Keratinocyte (primary cell): ENCODE measurements at regions not wholly inside any gene's neighbourhood (a gene's known extent, or its start where the extent isn't known, plus 50 kb on each side); places are given as distances from the start of the nearest gene placed in this dataset.

Source experiments
- EZH2 ChIP-seq: IDR thresholded peaks from one replicate; pipeline ENCODE4 v1.6.1; 2012; ENCODE audit warnings: inconsistent platforms, mild to moderate bottlenecking, low read length, moderate library complexity
- TF ChIP-seq, protein P1 (sequence below), 3 experiments: IDR thresholded peaks in 1 of 3; conservative IDR thresholded peaks in 1 of 3; optimal IDR thresholded peaks in 1 of 3; 2 replicates in 2 of 3; 3 replicates in 1 of 3; pipeline versions ENCODE3 to v1.5.1; 2011; ENCODE audit warnings: low read length in 3 of 3, mild to moderate bottlenecking in 3 of 3, moderate library complexity in 2 of 3, control low read depth in 1 of 3, inconsistent platforms in 1 of 3; ENCODE audit not compliant: insufficient read depth in 2 of 3; ENCODE audit errors: extremely low read depth in 1 of 3

DNA sequence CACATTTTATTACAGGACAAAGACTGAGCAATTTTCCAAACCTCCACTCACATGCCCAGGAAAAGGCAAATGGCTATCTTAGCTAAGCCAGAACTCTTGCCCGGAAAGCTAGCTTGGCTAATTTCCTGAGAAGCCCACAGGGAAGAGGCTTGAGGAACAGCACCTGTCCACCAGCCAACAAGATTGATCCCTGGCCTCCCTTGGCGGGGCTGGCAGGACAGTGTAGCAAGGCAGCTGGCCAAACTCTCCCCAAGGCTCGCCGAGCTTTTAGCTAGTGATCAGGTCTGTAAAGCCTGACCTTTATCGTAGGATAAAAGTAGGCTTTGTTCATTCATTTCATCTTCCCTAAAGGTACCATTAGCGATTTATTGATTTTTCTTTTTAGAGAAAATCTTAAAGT lies 101.4 kb downstream of the UQCRFS1 start:
- no peak for TF ChIP-seq EZH2
- TF ChIP-seq, protein P1, sequence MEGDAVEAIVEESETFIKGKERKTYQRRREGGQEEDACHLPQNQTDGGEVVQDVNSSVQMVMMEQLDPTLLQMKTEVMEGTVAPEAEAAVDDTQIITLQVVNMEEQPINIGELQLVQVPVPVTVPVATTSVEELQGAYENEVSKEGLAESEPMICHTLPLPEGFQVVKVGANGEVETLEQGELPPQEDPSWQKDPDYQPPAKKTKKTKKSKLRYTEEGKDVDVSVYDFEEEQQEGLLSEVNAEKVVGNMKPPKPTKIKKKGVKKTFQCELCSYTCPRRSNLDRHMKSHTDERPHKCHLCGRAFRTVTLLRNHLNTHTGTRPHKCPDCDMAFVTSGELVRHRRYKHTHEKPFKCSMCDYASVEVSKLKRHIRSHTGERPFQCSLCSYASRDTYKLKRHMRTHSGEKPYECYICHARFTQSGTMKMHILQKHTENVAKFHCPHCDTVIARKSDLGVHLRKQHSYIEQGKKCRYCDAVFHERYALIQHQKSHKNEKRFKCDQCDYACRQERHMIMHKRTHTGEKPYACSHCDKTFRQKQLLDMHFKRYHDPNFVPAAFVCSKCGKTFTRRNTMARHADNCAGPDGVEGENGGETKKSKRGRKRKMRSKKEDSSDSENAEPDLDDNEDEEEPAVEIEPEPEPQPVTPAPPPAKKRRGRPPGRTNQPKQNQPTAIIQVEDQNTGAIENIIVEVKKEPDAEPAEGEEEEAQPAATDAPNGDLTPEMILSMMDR (optimal IDR thresholded peaks at IDR 0.05 in 1 of 3, IDR thresholded peaks at IDR 0.05 in 1 of 3, conservative IDR thresholded peaks at IDR 0.05 in 1 of 3; ENCODE audit: extremely low read depth in 1 of 3, insufficient read depth in 2 of 3, low read length in 3 of 3), result no peak
